ENCODE measurements at regions not wholly inside any gene's neighbourhood (a gene's known extent, or its start where the extent isn't known, plus 50 kb on each side); places are given as distances from the start of the nearest gene placed in this dataset.

DNA sequence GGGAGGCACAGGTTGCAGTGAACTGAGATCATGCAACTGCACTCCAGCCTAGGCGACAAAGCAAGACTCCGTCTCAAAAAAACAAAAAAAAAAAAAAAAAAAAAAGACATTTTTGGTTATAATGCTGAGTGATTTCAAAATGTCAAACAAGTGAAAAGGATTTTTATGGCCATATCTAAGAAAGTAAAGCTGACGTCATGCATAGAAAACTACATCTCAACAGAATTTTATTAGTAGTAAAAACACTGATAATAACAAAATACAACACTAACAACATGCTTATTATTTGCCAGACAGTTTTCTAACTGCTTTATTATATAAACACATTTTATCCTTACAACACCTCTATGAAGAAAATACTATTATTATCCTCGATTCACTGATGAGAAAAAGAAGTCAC is 833.0 kb upstream of the WWC1 start:
- no peak for DNase-seq (ENCODE audit: low read depth)
- TF ChIP-seq, protein P1, sequence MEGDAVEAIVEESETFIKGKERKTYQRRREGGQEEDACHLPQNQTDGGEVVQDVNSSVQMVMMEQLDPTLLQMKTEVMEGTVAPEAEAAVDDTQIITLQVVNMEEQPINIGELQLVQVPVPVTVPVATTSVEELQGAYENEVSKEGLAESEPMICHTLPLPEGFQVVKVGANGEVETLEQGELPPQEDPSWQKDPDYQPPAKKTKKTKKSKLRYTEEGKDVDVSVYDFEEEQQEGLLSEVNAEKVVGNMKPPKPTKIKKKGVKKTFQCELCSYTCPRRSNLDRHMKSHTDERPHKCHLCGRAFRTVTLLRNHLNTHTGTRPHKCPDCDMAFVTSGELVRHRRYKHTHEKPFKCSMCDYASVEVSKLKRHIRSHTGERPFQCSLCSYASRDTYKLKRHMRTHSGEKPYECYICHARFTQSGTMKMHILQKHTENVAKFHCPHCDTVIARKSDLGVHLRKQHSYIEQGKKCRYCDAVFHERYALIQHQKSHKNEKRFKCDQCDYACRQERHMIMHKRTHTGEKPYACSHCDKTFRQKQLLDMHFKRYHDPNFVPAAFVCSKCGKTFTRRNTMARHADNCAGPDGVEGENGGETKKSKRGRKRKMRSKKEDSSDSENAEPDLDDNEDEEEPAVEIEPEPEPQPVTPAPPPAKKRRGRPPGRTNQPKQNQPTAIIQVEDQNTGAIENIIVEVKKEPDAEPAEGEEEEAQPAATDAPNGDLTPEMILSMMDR (IDR thresholded peaks at IDR 0.05; ENCODE audit: insufficient read depth, low read depth, low read length, missing control alignments) = no peak
- no peak overlapping the region for H3K4me3 ChIP-seq (ENCODE audit: low read length)

DNA sequence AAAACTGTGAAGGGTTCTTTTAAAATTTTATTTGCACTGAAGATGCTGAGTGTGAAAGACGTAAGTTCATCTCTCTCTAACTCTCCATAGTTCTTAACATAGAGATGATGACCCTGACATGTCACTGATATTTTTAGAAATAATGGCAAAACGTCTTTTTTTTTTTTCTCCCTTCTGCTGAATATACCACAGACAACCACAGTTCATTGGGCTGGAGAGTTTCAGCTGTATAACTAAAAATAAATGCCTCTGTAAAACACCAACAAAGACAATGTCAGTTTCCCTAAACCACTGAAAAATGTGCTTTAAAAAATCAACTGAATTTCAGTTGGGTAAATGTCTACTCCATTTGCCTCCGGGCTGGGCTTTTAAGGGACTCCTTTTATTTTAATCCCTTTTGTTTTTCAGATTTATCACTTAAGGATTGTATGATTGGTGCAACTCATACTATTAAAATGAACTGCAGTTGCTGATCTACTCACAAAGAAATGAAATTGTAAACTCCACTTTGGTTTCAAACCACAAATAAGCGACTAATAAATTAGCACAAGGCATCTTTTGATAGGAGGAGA is 830.9 kb upstream of the WWC1 start:
- DNase-seq (ENCODE audit: low read depth) = no peak
- H3K4me3 ChIP-seq (ENCODE audit: low read length) = no peak overlapping the region
- TF ChIP-seq, protein P1 (IDR thresholded peaks at IDR 0.05; ENCODE audit: insufficient read depth, low read depth, low read length, missing control alignments) = no peak

DNA sequence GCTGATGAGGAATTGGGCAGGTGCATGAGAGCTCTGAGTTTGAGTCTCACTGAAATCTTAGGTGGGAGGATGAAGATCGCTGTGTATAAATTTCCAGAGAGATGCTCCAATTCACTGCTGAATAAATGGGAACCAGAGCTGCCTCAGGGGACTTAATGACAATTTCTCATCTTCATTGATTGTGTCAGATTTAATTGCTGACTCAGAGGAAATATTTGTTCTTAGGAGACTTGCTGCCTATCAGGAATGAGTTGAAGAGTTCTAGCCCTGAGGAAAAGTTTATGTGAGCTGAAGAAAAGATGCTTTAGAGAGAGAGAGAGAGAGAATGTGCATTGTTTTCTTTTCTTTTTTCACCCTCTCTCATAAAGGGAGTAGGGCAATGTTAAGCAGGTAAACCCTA is 827.5 kb upstream of the WWC1 start:
- TF ChIP-seq, protein P1 (IDR thresholded peaks at IDR 0.05; ENCODE audit: insufficient read depth, low read depth, low read length, missing control alignments) = no peak
- no peak overlapping the region for H3K4me3 ChIP-seq (ENCODE audit: low read length)
- DNase-seq (ENCODE audit: low read depth) = no peak

DNA sequence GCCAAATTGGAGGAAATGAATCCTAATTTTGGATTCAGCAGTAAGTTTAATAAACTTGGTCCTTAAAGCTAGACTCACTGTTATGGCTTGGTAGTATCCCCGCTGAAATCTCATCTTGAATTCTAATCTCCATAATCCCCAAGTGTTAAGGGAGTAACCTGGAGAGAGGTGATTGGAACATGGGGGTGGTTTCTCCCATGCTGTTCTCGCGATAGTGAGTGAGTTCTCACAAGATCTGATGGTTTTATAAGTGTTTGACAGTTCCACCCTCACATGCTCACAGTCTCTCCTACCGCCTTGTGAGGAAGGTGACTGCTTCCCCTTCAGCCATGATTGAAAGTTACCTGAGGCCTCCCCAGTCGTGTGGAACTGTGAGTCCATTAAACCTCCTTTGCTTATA is 824.5 kb upstream of the WWC1 start:
- DNase-seq (ENCODE audit: low read depth) = no peak
- H3K4me3 ChIP-seq (ENCODE audit: low read length) = no peak overlapping the region
- TF ChIP-seq, protein P1 (IDR thresholded peaks at IDR 0.05; ENCODE audit: insufficient read depth, low read depth, low read length, missing control alignments) = no peak

DNA sequence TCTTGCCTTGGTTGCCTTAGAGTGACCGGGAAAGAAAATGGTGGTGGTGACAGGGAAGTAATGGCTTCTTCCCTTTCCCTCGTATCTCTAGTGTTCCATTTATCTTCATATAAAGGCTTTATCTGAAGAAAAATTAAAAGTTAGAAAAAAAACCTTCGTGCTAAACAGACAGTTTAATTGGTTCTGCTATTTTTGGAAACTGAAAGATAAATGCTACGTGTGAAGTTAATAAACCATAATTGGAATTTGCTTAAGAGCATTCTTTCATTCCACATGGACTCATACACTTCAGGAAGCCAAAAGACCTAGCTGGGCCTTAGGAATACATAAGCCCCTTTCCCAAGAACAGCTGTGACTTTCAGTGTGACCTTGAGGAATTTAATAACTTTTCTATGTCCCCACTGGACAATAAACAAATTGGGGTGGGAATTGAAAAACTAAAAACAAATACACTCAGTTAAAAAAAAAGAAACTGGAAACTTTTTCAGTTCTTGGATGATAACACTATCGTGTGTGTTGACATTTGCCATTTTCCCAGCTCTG is 818.8 kb upstream of the WWC1 start:
- DNase-seq (ENCODE audit: low read depth) = no peak

DNA sequence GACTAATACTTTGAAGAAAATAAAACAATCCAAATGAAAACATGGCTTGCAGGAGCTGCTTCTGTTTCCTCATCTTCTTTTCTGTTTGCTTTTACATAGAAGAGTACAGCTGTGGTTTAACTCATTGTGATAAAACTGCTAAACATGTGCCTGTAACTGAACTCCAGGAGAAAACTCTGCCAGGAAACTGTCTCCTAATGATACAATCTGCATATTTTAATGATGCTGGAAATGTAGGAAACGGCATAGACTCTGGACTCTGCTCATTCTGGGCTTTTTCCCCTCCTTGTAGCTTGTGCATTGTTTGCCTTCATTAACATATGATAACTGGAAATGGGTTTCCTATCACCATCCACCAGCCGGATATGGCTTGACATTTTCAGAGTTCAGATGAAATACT is 813.3 kb upstream of the WWC1 start:
- TF ChIP-seq, protein P1 (IDR thresholded peaks at IDR 0.05; ENCODE audit: insufficient read depth, low read depth, low read length, missing control alignments) = no peak
- DNase-seq (ENCODE audit: low read depth) = no peak
- no peak overlapping the region for H3K4me3 ChIP-seq (ENCODE audit: low read length)

More for the DNA sequence above, 818.8 kb upstream of the WWC1 start:
- H3K4me3 ChIP-seq (ENCODE audit: low read length) = no peak overlapping the region
- TF ChIP-seq, protein P1 (IDR thresholded peaks at IDR 0.05; ENCODE audit: insufficient read depth, low read depth, low read length, missing control alignments) = no peak

DNA sequence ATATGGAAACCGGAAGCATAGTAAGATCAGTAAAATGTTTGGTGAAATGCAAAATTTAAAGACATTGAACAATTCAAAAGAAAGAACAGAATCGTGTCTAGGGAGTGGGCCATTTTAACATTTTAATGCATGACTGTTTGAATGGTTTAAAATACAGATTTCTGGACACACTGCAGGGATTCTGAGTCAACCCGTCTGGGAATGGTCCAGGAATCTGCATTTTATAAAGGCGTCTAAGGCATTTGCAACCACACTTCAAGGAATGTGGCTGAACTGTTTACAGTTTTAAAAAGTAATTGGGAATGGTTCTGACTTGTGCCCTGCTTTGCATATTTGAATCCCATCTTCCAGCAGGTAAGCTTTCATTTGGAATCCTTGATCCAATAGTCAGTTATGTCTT is 811.7 kb upstream of the WWC1 start:
- DNase-seq (ENCODE audit: low read depth) = no peak
- no peak overlapping the region for H3K4me3 ChIP-seq (ENCODE audit: low read length)
- TF ChIP-seq, protein P1 (IDR thresholded peaks at IDR 0.05; ENCODE audit: insufficient read depth, low read depth, low read length, missing control alignments) = no peak
